ENCODE measurements at regions not wholly inside any gene's neighbourhood (a gene's known extent, or its start where the extent isn't known, plus 50 kb on each side); places are given as distances from the start of the nearest gene placed in this dataset.

DNA sequence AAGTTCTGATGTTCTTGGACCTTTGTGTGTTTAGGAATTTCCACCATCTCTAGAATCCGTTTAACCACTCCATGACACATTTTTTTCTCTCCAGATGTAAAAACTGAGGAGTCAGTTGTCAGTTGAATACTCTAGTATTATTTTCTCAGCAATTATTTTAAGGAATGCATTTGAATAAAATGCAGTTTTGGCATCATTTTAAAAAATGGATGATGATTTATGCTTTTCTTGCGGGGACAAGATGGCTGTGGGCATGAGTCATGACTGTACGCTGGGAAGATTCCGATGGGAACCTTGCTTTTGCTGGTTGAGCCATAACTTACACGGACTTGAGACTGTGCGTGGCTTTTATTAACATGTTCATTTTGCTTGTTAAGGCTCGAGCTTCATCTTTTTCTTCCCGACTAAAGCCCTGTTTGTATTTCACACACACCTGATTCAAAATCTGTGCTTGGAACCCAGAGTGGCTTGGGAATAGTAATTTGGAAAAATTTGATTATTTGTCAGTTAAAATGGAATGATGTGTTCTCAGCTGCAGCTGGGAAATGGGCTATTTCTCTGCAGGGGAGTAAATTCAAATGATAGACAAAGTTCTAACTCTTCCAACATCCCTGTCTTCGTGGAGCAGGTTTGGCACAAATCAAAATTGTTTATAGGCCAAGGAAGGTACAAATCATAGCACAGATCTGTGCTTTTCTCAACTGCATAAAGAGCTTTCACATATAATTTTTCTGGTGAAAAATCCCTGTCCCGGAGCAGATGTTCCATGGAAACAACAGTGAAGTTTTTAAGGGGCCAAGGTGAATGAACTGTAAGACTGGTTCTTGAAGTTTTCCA lies 470.5 kb upstream of the JAG1 start:
- H3K4me3 ChIP-seq (replicated peaks; ENCODE audit: low read depth, low read length), result no peak overlapping the region
- TF ChIP-seq, protein P1, sequence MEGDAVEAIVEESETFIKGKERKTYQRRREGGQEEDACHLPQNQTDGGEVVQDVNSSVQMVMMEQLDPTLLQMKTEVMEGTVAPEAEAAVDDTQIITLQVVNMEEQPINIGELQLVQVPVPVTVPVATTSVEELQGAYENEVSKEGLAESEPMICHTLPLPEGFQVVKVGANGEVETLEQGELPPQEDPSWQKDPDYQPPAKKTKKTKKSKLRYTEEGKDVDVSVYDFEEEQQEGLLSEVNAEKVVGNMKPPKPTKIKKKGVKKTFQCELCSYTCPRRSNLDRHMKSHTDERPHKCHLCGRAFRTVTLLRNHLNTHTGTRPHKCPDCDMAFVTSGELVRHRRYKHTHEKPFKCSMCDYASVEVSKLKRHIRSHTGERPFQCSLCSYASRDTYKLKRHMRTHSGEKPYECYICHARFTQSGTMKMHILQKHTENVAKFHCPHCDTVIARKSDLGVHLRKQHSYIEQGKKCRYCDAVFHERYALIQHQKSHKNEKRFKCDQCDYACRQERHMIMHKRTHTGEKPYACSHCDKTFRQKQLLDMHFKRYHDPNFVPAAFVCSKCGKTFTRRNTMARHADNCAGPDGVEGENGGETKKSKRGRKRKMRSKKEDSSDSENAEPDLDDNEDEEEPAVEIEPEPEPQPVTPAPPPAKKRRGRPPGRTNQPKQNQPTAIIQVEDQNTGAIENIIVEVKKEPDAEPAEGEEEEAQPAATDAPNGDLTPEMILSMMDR (IDR thresholded peaks at IDR 0.05; ENCODE audit: low read length, missing control alignments), result no peak
- peak; percentile 89 for DNase-seq (ENCODE audit: low read depth)

DNA sequence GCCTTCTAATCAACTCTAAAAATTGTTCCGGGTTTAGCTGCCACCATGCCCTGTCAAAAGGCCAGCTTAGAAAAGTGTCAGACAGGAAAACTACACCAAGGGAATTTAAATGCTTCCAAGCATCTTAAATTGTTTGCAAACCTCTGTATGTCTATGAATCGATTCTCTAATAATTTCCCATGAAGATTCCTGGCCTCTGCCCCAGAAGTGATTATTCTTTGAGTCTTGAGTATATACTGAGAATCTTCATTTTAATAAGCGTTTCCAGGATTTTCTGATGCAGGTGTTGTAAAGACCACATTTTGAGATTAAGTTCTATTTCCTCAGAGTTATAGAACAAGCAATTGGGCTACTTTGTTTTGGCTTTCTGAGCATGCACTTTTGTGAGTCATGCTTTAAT lies 471.8 kb upstream of the JAG1 start:
- TF ChIP-seq, protein P1 (IDR thresholded peaks at IDR 0.05; ENCODE audit: low read length, missing control alignments), result no peak
- H3K4me3 ChIP-seq (replicated peaks; ENCODE audit: low read depth, low read length), result no peak overlapping the region
- DNase-seq (ENCODE audit: low read depth), result no peak

DNA sequence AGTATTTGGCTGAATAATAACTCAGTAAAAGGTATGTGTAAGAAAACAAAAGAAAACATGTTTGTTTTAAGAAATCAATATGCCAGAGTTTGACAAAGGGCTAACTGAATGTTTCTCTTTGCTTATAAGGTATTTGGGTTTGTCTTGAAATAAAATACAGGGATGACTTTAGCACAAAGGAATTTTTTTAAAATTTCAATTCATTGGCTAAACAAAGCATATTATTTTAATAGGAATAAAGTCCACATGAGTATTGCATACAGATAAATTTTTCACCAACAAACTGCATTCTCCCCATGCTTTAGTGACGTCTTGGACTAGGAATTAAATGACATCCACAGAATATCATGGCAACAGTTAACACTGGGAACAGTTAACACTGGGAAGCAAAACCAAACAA lies 480.0 kb upstream of the JAG1 start:
- DNase-seq (ENCODE audit: low read depth), result peak; percentile 55
- no peak overlapping the region for H3K4me3 ChIP-seq (replicated peaks; ENCODE audit: low read depth, low read length)
- TF ChIP-seq, protein P1 (IDR thresholded peaks at IDR 0.05; ENCODE audit: low read length, missing control alignments), result no peak

DNA sequence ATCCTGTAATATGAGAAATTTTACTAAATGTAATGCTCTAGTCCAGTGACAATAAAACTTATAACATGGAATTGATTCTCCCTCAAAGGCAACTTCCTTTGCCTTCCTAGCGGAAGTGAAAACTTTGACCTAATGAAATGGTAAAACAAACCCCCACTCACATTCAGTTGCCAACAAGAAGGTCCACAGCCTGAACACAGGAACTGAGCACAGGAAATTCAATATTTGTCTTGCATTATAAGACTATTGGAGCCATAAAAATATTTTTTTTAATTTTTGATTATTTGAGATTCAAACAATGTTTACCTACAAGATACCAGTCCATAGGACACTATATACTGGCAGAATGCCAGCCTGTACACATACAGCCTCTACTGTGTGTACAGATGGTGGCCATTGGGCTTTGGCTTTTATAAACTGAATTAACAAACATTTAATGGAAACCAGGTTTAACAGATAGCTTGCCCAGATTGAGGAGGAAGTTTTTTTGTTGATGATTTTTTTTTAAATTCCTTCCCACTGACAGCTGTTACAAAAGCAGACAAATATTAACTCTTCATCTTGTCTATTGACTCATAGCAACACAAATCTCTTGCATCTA lies 481.5 kb upstream of the JAG1 start:
- no peak overlapping the region for H3K4me3 ChIP-seq (replicated peaks; ENCODE audit: low read depth, low read length)
- TF ChIP-seq, protein P1 (IDR thresholded peaks at IDR 0.05; ENCODE audit: low read length, missing control alignments), result no peak
- no peak for DNase-seq (ENCODE audit: low read depth)

DNA sequence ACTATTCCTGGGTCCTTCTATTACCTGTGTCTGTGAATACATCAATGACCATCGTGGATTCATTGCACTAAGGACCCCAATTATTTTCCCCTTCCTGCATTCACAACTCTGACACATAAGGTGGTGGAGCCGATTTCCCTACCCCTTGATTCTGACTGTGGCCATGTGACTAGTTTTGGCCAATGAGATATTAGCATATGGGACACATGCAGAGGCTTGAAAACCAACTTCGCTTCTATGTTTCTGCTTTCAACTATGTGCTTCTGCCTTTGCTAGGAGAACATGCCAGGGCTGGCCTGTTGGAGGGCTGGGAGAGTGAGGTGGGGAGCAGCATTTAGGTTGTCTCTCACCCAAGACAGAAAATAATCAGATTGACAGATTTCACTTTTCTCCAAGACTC lies 483.1 kb upstream of the JAG1 start:
- DNase-seq (ENCODE audit: low read depth), result no peak
- H3K4me3 ChIP-seq (replicated peaks; ENCODE audit: low read depth, low read length), result no peak overlapping the region
- TF ChIP-seq, protein P1 (IDR thresholded peaks at IDR 0.05; ENCODE audit: low read length, missing control alignments), result no peak

DNA sequence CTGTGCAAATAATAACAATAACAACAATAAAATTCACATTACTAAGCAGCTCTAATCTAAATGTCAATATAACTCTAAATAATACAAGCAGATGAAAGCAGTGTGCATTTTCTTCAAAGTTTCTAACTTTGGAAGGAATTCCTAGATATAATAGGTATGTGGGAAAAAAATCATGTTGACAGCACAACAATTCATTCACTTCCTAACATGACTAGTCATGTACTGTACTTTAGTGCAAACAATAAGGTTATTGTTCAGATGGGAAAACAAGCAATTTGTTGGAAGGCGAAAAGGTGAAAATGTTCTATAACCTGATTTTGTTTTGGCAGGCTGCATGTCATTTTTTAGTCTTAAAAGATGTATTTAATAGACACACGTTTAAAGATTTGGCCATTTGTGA lies 484.3 kb upstream of the JAG1 start:
- TF ChIP-seq, protein P1 (IDR thresholded peaks at IDR 0.05; ENCODE audit: low read length, missing control alignments), result no peak
- H3K4me3 ChIP-seq (replicated peaks; ENCODE audit: low read depth, low read length), result no peak overlapping the region
- DNase-seq (ENCODE audit: low read depth), result peak; percentile 69

Measured in fibroblast of pulmonary artery (primary cell).